CD4-positive, alpha-beta T cell (primary cell): ENCODE measurements at regions not wholly inside any gene's neighbourhood (a gene's known extent, or its start where the extent isn't known, plus 50 kb on each side); places are given as distances from the start of the nearest gene placed in this dataset.

Experiments used
- ATAC-seq: fragments of 200-7000 bp; cut with Tn5 transposase; one replicate; pipeline ENCODE4 v1.10.0; 2022; ENCODE audit warnings: mild to moderate bottlenecking; ENCODE audit not compliant: poor library complexity
- CTCF ChIA-PET: fragments of 350-600 bp; sonication (Branson Sonifier 250); formaldehyde crosslinking; loops from one replicate; lab custom pipeline; 2021; ENCODE audit warnings: antibody characterized with exemption, inconsistent platforms; lab: Charles Lee
- POLR2A ChIA-PET: fragments of 350-600 bp; sonication (Branson Sonifier 250); formaldehyde crosslinking; loops from one replicate; lab custom pipeline; 2021; ENCODE audit warnings: antibody characterized with exemption, inconsistent platforms; lab: Charles Lee
- DNase-seq, 14 experiments: peaks; one replicate each; pipeline ENCODE4 v3.0.0-alpha.2; 2013 to 2020; ENCODE audit warnings: mixed read lengths in 2 of 14
- H3K27ac ChIP-seq, 2 donors: one replicate each; pipeline versions ENCODE4 v1.5.1 to v1.7.0; 2013; ENCODE audit warnings: low read length in 2 of 2, low read depth in 1 of 2, mild to moderate bottlenecking in 1 of 2
- H3K27me3 ChIP-seq, 2 experiments: 1 replicate in 1 of 2; 2 replicates in 1 of 2; pipeline versions ENCODE4 v1.6.1 to v1.7.0; 2013; ENCODE audit warnings: low read length in 2 of 2, control low read depth in 1 of 2, mild to moderate bottlenecking in 1 of 2, moderate library complexity in 1 of 2; ENCODE audit not compliant: insufficient read depth in 2 of 2, control insufficient read depth in 1 of 2
- H3K36me3 ChIP-seq: one replicate; pipeline ENCODE4 v1.6.1; 2013; ENCODE audit warnings: low read length, control low read depth; ENCODE audit not compliant: insufficient read depth
- H3K4me1 ChIP-seq: one replicate; pipeline ENCODE4 v1.6.1; 2013; ENCODE audit warnings: low read length, control low read depth; ENCODE audit not compliant: insufficient read depth
- H3K4me3 ChIP-seq: one replicate; pipeline ENCODE4 v1.5.1; 2013; ENCODE audit warnings: mild to moderate bottlenecking, low read length, moderate library complexity
- H3K9me3 ChIP-seq, 2 experiments: 1 replicate in 1 of 2; 2 replicates in 1 of 2; pipeline versions ENCODE4 v1.6.1 to v1.7.0; 2013; ENCODE audit warnings: low read length in 2 of 2, mild to moderate bottlenecking in 2 of 2, control low read depth in 1 of 2, moderate library complexity in 1 of 2; ENCODE audit not compliant: control insufficient read depth in 1 of 2, insufficient read depth in 1 of 2
- H3K27ac Mint-ChIP-seq: one replicate; pipeline ENCODE4 v1.8.0; 2020; ENCODE audit warnings: mixed read lengths
- H3K27me3 Mint-ChIP-seq: one replicate; pipeline ENCODE4 v1.8.0; 2021; ENCODE audit warnings: mixed read lengths
- H3K36me3 Mint-ChIP-seq: one replicate; pipeline ENCODE4 v1.8.0; 2021; ENCODE audit warnings: low read depth, mixed read lengths
- H3K4me1 Mint-ChIP-seq: one replicate; pipeline ENCODE4 v1.8.0; 2021; ENCODE audit warnings: low read depth, mixed read lengths
- H3K4me3 Mint-ChIP-seq: one replicate; pipeline ENCODE4 v1.8.0; 2020; ENCODE audit warnings: mild to moderate bottlenecking, mixed read lengths
- H3K9me3 Mint-ChIP-seq: one replicate; pipeline ENCODE4 v1.8.0; 2020; ENCODE audit warnings: mixed read lengths
- CTCF ChIP-seq: fragments of 200-600 bp; IDR thresholded peaks from one replicate; pipeline ENCODE4 v1.8.0; 2022; ENCODE audit warnings: antibody characterized with exemption, mild to moderate bottlenecking
- intact Hi-C, 2 experiments: fragments of 100-400 bp; cut with DNase I in 1 of 2; cut with micrococcal nuclease in 1 of 2; formaldehyde crosslinking; loops; one replicate each; pipeline versions ENCODE4 v1.15.1 to v1.9.0; 2023 to 2025; cut with DNase I, micrococcal nuclease

DNA sequence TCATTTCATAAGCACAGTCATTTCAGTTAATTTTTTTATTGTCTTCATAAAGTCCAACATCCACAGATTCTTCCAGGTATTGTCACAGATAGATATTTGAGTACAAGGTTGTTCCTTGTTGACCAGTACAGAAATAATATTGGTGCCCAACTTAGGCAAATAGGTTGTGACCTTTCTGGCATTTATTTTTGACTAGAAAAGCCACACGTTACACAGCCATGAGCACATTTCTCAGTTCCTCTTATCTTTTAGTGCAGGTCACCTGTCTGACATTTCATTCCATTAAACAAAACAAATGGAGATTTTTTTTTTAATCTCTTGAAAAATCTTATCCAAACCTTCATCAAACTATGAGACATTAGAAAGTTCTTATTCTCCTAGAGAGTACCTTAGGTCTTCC is 428.8 kb downstream of the ZNF521 start:
- Histone ChIP-seq H3K27me3 (no peaks in the 10 kb centered on the region), H3K9me3 (peaks cover 0 to 3% of the 10 kb centered on the region in 2 experiments), H3K4me1 (no peaks in the 10 kb centered on the region), H3K27ac (no peak overlapping the region), H3K36me3 (no peaks in the 10 kb centered on the region), H3K4me3 (no peak overlapping the region)
- H3K4me3 Mint-ChIP-seq: no peak overlapping the region
- H3K9me3 Mint-ChIP-seq: no peaks in the 10 kb centered on the region
- H3K27ac Mint-ChIP-seq: no peak overlapping the region
- DNase-seq (no peak), ATAC-seq (no peak)
- H3K4me1 Mint-ChIP-seq: no peaks in the 10 kb centered on the region
- TF ChIP-seq CTCF: no peak
- H3K36me3 Mint-ChIP-seq: no peaks in the 10 kb centered on the region
- ChIA-PET POLR2A (no interaction called here), CTCF (no interaction called here)
- intact Hi-C loops: no loop called here
- H3K27me3 Mint-ChIP-seq: no peaks in the 10 kb centered on the region

- Histone ChIP-seq H3K4me1 (no peaks in the 10 kb centered on the region), H3K27ac (no peak overlapping the region), H3K36me3 (no peaks in the 10 kb centered on the region), H3K27me3 (no peaks in the 10 kb centered on the region), H3K4me3 (no peak overlapping the region), H3K9me3 (peaks cover 0 to 9% of the 10 kb centered on the region in 2 experiments)
- Mint-ChIP-seq H3K4me3 (no peak overlapping the region), H3K4me1 (no peaks in the 10 kb centered on the region), H3K36me3 (no peaks in the 10 kb centered on the region), H3K9me3 (no peaks in the 10 kb centered on the region), H3K27ac (no peak overlapping the region), H3K27me3 (no peaks in the 10 kb centered on the region)
- no peak for ATAC-seq
- ChIA-PET POLR2A (no interaction called here), CTCF (no interaction called here)
- intact Hi-C loops: no loop called here
- TF ChIP-seq CTCF: no peak
- no peak for DNase-seq
Observed at GRCh38 chr18:24924066-24924716, 427.8 kb downstream of the ZNF521 start.

- no peak overlapping the region for H3K27ac Mint-ChIP-seq
- ATAC-seq (no peak), DNase-seq (no peak)
- Histone ChIP-seq H3K4me1 (no peaks in the 10 kb centered on the region), H3K4me3 (no peak overlapping the region), H3K36me3 (no peaks in the 10 kb centered on the region), H3K9me3 (peaks cover 0 to 13% of the 10 kb centered on the region in 2 experiments), H3K27me3 (no peaks in the 10 kb centered on the region), H3K27ac (no peak overlapping the region)
- H3K4me3 Mint-ChIP-seq: no peak overlapping the region
- H3K27me3 Mint-ChIP-seq: no peaks in the 10 kb centered on the region
- no peaks in the 10 kb centered on the region for H3K4me1 Mint-ChIP-seq
- TF ChIP-seq CTCF: no peak
- ChIA-PET CTCF (no interaction called here), POLR2A (no interaction called here)
- no peaks in the 10 kb centered on the region for H3K9me3 Mint-ChIP-seq
- no peaks in the 10 kb centered on the region for H3K36me3 Mint-ChIP-seq
- intact Hi-C loops: no loop called here
Observed at GRCh38 chr18:24926649-24927048, 425.3 kb downstream of the ZNF521 start.
